A673 (cell line): ENCODE measurements at regions not wholly inside any gene's neighbourhood (a gene's known extent, or its start where the extent isn't known, plus 50 kb on each side); places are given as distances from the start of the nearest gene placed in this dataset.

Experiments
- EZH2 ChIP-seq: fragments of 200-600 bp; sonication (generic); IDR thresholded peaks from 2 replicates; pipeline ENCODE4 v1.6.1; 2017; ENCODE audit warnings: borderline replicate concordance, low read depth, mild to moderate bottlenecking, mixed read lengths, antibody characterized with exemption, low read length; ENCODE audit not compliant: poor library complexity, severe bottlenecking
- TF ChIP-seq, protein P1 (sequence below): fragments of 300-800, 200-600 bp; sonication (generic); conservative IDR thresholded peaks from 2 replicates; pipeline ENCODE4 v1.5.1; 2017; ENCODE audit warnings: low read depth, mild to moderate bottlenecking, antibody characterized with exemption, low read length, moderate library complexity, mixed read lengths

DNA sequence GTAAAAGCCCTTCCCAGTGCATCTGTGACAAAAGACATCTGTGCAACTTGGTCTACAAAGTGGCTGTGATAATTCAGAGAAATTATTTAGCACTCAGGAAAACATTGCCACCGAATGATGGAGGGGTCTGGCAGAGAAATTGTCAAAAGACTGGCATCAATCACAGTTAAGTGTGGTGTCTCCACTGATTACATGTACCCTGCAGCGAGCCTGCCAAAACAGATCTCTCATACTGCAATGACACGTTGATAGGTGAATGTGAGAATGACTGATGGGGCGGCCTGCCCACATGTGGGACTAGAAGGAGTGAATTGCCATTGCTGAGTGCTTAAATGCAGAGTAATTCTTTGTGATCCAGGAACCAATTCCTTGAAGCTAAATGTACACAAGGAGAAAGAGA is 136.4 kb upstream of the PCSK5 start:
- TF ChIP-seq, protein P1, sequence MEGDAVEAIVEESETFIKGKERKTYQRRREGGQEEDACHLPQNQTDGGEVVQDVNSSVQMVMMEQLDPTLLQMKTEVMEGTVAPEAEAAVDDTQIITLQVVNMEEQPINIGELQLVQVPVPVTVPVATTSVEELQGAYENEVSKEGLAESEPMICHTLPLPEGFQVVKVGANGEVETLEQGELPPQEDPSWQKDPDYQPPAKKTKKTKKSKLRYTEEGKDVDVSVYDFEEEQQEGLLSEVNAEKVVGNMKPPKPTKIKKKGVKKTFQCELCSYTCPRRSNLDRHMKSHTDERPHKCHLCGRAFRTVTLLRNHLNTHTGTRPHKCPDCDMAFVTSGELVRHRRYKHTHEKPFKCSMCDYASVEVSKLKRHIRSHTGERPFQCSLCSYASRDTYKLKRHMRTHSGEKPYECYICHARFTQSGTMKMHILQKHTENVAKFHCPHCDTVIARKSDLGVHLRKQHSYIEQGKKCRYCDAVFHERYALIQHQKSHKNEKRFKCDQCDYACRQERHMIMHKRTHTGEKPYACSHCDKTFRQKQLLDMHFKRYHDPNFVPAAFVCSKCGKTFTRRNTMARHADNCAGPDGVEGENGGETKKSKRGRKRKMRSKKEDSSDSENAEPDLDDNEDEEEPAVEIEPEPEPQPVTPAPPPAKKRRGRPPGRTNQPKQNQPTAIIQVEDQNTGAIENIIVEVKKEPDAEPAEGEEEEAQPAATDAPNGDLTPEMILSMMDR = no peak
- TF ChIP-seq EZH2 = no peak
